ENCODE measurements at regions not wholly inside any gene's neighbourhood (a gene's known extent, or its start where the extent isn't known, plus 50 kb on each side); places are given as distances from the start of the nearest gene placed in this dataset.

DNA sequence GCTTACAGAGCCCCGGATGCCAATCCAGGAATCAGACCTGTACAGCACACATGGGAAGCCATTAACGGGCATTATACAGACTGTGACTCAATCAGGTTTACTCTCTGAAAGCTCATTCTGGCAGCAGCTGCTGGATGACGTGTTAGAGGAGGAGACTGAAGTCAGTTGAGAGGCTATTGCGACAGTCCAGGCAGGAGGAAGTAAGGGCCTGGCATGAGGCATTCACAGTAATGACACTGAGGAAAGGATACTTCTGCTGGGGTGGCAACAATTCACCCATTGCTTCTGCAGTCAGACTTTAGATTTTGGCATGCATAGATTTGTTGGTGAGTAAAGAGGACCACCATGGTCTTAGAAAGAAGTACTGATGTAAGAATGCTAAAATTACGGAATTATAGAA lies 151.0 kb upstream of the HEY2 start:
- no peak overlapping the region for H3K4me3 Mint-ChIP-seq
- no peaks in the 10 kb centered on the region for H3K9me3 ChIP-seq (ENCODE audit: control insufficient read depth, low read depth, low read length)
- H2BK20ac ChIP-seq (ENCODE audit: low read depth, low read length, poor library complexity, severe bottlenecking) = no peak overlapping the region
- no peak overlapping the region for H3K23ac ChIP-seq (ENCODE audit: insufficient read length, low read depth, low read length)
- H2BK12ac ChIP-seq (ENCODE audit: insufficient read length, low read depth, low read length) = no peak overlapping the region
- no peak overlapping the region for H4K91ac ChIP-seq (ENCODE audit: insufficient read length, low read depth, low read length)
- no peak overlapping the region for H3K4me2 ChIP-seq (ENCODE audit: insufficient read depth, insufficient read length, low read length)
- no peaks in the 10 kb centered on the region for H4K20me1 ChIP-seq (ENCODE audit: control insufficient read depth, insufficient read depth, insufficient read length)
- DNase-seq = no peak
- H4K5ac ChIP-seq (ENCODE audit: insufficient read length, low read depth, low read length) = no peak overlapping the region
- H3K27me3 ChIP-seq (ENCODE audit: insufficient read depth, low read length) = no peaks in the 10 kb centered on the region
- no peak overlapping the region for H3K56ac ChIP-seq (ENCODE audit: insufficient read length, low read depth, low read length)
- H3K4me1 Mint-ChIP-seq = 0 out of 4 replicates have a peak, but pooled peaks cover 0 to 3% of the 10 kb centered on the region in 2 experiments
- no peaks in the 10 kb centered on the region for H3K79me1 ChIP-seq (ENCODE audit: insufficient read depth, low read depth, low read length, poor library complexity, severe bottlenecking)
- H2BK120ac ChIP-seq (ENCODE audit: low read depth, low read length, poor library complexity, severe bottlenecking) = no peak overlapping the region
- no peak overlapping the region for H2AK5ac ChIP-seq (ENCODE audit: insufficient read length, low read length)
- H3K14ac ChIP-seq (ENCODE audit: insufficient read depth, low read length) = no peak overlapping the region
- H3K36me3 Mint-ChIP-seq (ENCODE audit: insufficient read depth in 1 of 3, low read depth in 3 of 3) = no peaks in the 10 kb centered on the region; a peak in 1 of 7 replicates
- H2BK15ac ChIP-seq (ENCODE audit: low read depth, low read length) = no peak overlapping the region
- H3K4ac ChIP-seq (ENCODE audit: low read depth, low read length) = no peak overlapping the region
- no CpG with 5 or more reads among the region's 5 CpGs for WGBS (ENCODE audit: extremely low coverage, insufficient read length, low lambda C conversion rate)
- no peaks in the 10 kb centered on the region for H3K4me1 ChIP-seq (ENCODE audit: insufficient read depth, low read length)
- no peak overlapping the region for H3K9ac ChIP-seq (ENCODE audit: extremely low read depth, insufficient read length, low read length)
- no peaks in the 10 kb centered on the region for H3K27me3 Mint-ChIP-seq (ENCODE audit: low read depth)
- no peaks in the 10 kb centered on the region for H3K23me2 ChIP-seq (ENCODE audit: insufficient read length, low read depth, low read length, poor library complexity, severe bottlenecking)
- H3K79me2 ChIP-seq (ENCODE audit: insufficient read depth, low read length) = no peaks in the 10 kb centered on the region
- H2BK5ac ChIP-seq (ENCODE audit: insufficient read length, low read length) = no peak overlapping the region
- no peak overlapping the region for H3K27ac Mint-ChIP-seq
- no peak overlapping the region for H2AFZ ChIP-seq (ENCODE audit: low read length)
- H3K9me3 Mint-ChIP-seq = peaks cover 0 to 7% of the 10 kb centered on the region in 2 experiments; a peak in 2 of 5 replicates
- H3T11ph ChIP-seq (ENCODE audit: low read length) = no peak overlapping the region
- TF ChIP-seq, protein P1, sequence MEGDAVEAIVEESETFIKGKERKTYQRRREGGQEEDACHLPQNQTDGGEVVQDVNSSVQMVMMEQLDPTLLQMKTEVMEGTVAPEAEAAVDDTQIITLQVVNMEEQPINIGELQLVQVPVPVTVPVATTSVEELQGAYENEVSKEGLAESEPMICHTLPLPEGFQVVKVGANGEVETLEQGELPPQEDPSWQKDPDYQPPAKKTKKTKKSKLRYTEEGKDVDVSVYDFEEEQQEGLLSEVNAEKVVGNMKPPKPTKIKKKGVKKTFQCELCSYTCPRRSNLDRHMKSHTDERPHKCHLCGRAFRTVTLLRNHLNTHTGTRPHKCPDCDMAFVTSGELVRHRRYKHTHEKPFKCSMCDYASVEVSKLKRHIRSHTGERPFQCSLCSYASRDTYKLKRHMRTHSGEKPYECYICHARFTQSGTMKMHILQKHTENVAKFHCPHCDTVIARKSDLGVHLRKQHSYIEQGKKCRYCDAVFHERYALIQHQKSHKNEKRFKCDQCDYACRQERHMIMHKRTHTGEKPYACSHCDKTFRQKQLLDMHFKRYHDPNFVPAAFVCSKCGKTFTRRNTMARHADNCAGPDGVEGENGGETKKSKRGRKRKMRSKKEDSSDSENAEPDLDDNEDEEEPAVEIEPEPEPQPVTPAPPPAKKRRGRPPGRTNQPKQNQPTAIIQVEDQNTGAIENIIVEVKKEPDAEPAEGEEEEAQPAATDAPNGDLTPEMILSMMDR (conservative IDR thresholded peaks at IDR 0.05) = no peak
- no peak overlapping the region for H3K27ac ChIP-seq (ENCODE audit: insufficient read length, low read depth, low read length)
- no peak overlapping the region for H4K8ac ChIP-seq (replicated peaks; ENCODE audit: insufficient read length, low read depth, low read length)
- H3K18ac ChIP-seq (ENCODE audit: insufficient read length, low read depth, low read length) = no peak overlapping the region
